ENCODE measurements at regions not wholly inside any gene's neighbourhood (a gene's known extent, or its start where the extent isn't known, plus 50 kb on each side); places are given as distances from the start of the nearest gene placed in this dataset.

DNA sequence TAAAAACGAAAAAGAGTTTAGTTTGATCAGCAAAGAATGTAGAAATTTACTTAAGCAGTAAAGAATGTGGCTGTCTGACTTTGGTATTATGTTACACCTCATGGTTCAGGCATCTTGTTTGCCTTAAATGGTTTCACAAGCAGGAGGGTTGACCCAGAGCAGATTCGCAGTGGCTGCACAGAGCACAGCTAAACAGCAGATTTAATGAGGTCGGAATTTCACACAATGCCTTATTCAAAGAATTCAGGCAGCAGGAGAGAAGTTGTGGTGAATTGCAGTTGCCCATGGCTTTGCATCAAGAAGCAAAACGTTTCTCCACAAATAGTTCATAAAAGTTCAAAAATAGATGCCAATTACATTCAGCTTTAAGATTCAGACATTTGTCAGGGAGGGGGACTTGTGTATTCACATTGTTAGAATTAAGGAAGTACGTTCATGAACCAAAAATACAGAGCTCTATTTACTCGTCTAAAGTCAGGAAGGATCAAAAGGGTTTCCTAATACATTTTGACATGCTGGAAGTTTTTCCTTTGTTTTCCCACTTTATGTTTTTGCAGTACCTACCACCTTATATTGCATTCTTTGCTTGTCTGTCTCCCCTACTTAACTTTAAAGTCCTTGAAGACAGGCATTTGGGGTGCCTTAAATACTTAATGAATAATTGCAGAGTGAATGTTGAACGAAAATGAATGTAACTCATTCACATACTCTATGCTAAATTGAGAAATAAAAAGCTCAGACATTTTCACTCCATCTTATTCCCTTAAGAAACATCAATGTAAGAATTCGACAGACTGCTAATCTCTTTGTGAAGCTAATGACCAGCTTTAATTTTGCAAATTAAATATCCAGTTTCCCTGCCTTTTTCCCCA lies 1163.6 kb upstream of the CITED2 start:
- DNase-seq (ENCODE audit: extremely low read depth in 1 of 4, low spot score in 3 of 4), result no peak
- H3K9ac ChIP-seq (ENCODE audit: insufficient read depth in 1 of 2, low read depth in 2 of 2, low read length in 2 of 2), result no peak overlapping the region
- no peaks in the 10 kb centered on the region for H3K27me3 ChIP-seq (ENCODE audit: control insufficient read depth in 2 of 2, insufficient read depth in 2 of 2, low read length in 2 of 2)
- no peaks in the 10 kb centered on the region for H3K79me2 ChIP-seq (ENCODE audit: control insufficient read depth, insufficient read depth, low read length)
- no peak for ATAC-seq
- POLR2A ChIA-PET, result interaction anchor here (0.6 to 1.2 kb wide), 2 partner anchors 10 to 1031 kb away, joined by 3 to 4 read pairs; no protein-coding TSS in a partner anchor
- H3K4me1 ChIP-seq (replicated peaks in 1 of 2; ENCODE audit: control insufficient read depth in 2 of 2, insufficient read depth in 2 of 2, low read length in 2 of 2), result no peaks in the 10 kb centered on the region
- TF ChIP-seq NCOR1 (IDR thresholded peaks at IDR 0.05) (no peak), ZC3H11A (IDR thresholded peaks at IDR 0.05; ENCODE audit: low read depth, low read length) (no peak), ZBTB9 (CRISPR knock-in tag; IDR thresholded peaks at IDR 0.05) (no peak), ZNF23 (CRISPR knock-in tag; IDR thresholded peaks at IDR 0.05) (no peak), MCM2 (IDR thresholded peaks at IDR 0.05; ENCODE audit: low read depth) (no peak)
- no peak overlapping the region for H3K27ac ChIP-seq (ENCODE audit: extremely low read depth, low read depth, low read length)
- no TSS peak for BruUV-seq (replicated peaks)
- no peaks in the 10 kb centered on the region for H3K9me3 ChIP-seq (replicated peaks; ENCODE audit: control insufficient read depth, insufficient read depth, low read depth, low read length)
- H4K20me1 ChIP-seq (replicated peaks; ENCODE audit: control insufficient read depth, insufficient read depth, low read length), result no peaks in the 10 kb centered on the region
- H3K9me1 ChIP-seq (ENCODE audit: control insufficient read depth, insufficient read depth, low read length), result no peaks in the 10 kb centered on the region
- no peak for FAIRE-seq
- in situ Hi-C loops (cut with MboI) (no loop called here), intact Hi-C loops (cut with micrococcal nuclease) (no loop called here)
- no peak overlapping the region for H2AFZ ChIP-seq (ENCODE audit: low read depth, low read length)
- no peak overlapping the region for H3K4me3 ChIP-seq
- H3K4me2 ChIP-seq (ENCODE audit: insufficient read depth, low read length), result no peak overlapping the region
- CTCF ChIA-PET (ENCODE audit: low intra/inter-chr PET ratio), result no interaction called here
- WGBS (ENCODE audit: insufficient coverage, low coverage, missing lambda C conversion rate), result 25% methylated on average over 8 of the region's 8 CpGs
- no peaks in the 10 kb centered on the region for H3K36me3 ChIP-seq (ENCODE audit: control insufficient read depth, insufficient read depth, low read length)

Measured in K562 (cell line).